H1 (cell line): ENCODE measurements at regions not wholly inside any gene's neighbourhood (a gene's known extent, or its start where the extent isn't known, plus 50 kb on each side); places are given as distances from the start of the nearest gene placed in this dataset.
A peak's percentile ranks its signal among the peaks of the same experiment; 100 is the strongest.

Experiments used
- CTCF ChIA-PET: fragments of 300-600 bp; sonication (Branson Sonifier 250); formaldehyde crosslinking; loops from one replicate; lab custom pipeline; 2021; ENCODE audit not compliant: partially characterized antibody; lab: Charles Lee
- POLR2A ChIA-PET: fragments of 300-600 bp; sonication (Branson Sonifier 250); formaldehyde crosslinking; loops from one replicate; lab custom pipeline; 2021; ENCODE audit warnings: inconsistent platforms; ENCODE audit not compliant: partially characterized antibody; lab: Charles Lee
- DNase-seq, 2 experiments: peaks; one replicate each; pipeline versions ENCODE4 v3.0.0 to v3.0.0-alpha.2; 2010 to 2022; ENCODE audit warnings: low spot score in 2 of 2, low read depth in 1 of 2, mixed read lengths in 1 of 2
- FAIRE-seq: peaks from 2 replicates; lab custom pipeline; 2011; peaks lifted over from hg19 to GRCh38; lab: Jason Lieb, UNC
- H2AFZ ChIP-seq: 2 replicates; pipeline ENCODE4 v1.8.1; 2012; ENCODE audit warnings: low read length, inconsistent platforms
- H2AK5ac ChIP-seq: 2 replicates; pipeline ENCODE4 v1.6.1; 2013; ENCODE audit warnings: low read depth, low read length
- H2BK120ac ChIP-seq: replicated peaks from 2 replicates; pipeline ENCODE3; 2013; ENCODE audit warnings: low read depth, low read length, inconsistent platforms
- H2BK12ac ChIP-seq: 2 replicates; pipeline ENCODE4 v1.6.1; 2013; ENCODE audit warnings: low read depth, low read length
- H2BK15ac ChIP-seq: 2 replicates; pipeline ENCODE4 v1.6.1; 2013; ENCODE audit warnings: low read length
- H2BK20ac ChIP-seq: 2 replicates; pipeline ENCODE4 v1.6.1; 2013; ENCODE audit warnings: low read length
- H2BK5ac ChIP-seq: 2 replicates; pipeline ENCODE4 v1.6.1; 2013; ENCODE audit warnings: low read depth, low read length
- H3K14ac ChIP-seq: 2 replicates; pipeline ENCODE4 v1.6.1; 2013; ENCODE audit warnings: inconsistent platforms; ENCODE audit not compliant: insufficient read length
- H3K18ac ChIP-seq: 2 replicates; pipeline ENCODE4 v1.6.1; 2013; ENCODE audit warnings: low read length; ENCODE audit errors: extremely low read depth
- H3K23ac ChIP-seq: 2 replicates; pipeline ENCODE4 v1.6.1; 2013; ENCODE audit warnings: inconsistent platforms; ENCODE audit not compliant: insufficient read length
- H3K23me2 ChIP-seq: 2 replicates; pipeline ENCODE4 v1.6.1; 2013; ENCODE audit warnings: low read depth, low read length
- H3K27ac ChIP-seq: 2 replicates; pipeline ENCODE4 v1.6.1; 2011; ENCODE audit warnings: low read depth, low read length, inconsistent platforms
- H3K27me3 ChIP-seq, 4 experiments: replicated peaks in 1 of 4; 1 replicate in 1 of 4; 2 replicates in 3 of 4; pipeline versions ENCODE4 v1.6.1 to v1.8.1; 2011 to 2013; ENCODE audit warnings: low read length in 3 of 4, mild to moderate bottlenecking in 3 of 4, inconsistent platforms in 2 of 4, mixed read lengths in 2 of 4, moderate library complexity in 1 of 4; ENCODE audit not compliant: control insufficient read depth in 3 of 4, insufficient read depth in 3 of 4; ENCODE audit errors: extremely low read depth in 1 of 4
- H3K36me3 ChIP-seq, 4 experiments: 2 replicates each; pipeline versions ENCODE4 v1.6.1 to v1.8.1; 2011 to 2013; ENCODE audit warnings: mild to moderate bottlenecking in 4 of 4, low read length in 3 of 4, moderate library complexity in 2 of 4, control low read depth in 1 of 4, inconsistent platforms in 1 of 4; ENCODE audit not compliant: insufficient read depth in 4 of 4, control insufficient read depth in 2 of 4
- H3K4ac ChIP-seq: replicated peaks from 2 replicates; pipeline ENCODE3; 2013; ENCODE audit warnings: low read length, low read depth, mixed read lengths, inconsistent platforms; ENCODE audit not compliant: insufficient read length
- H3K4me1 ChIP-seq, 4 experiments: replicated peaks in 1 of 4; 1 replicate in 1 of 4; 2 replicates in 3 of 4; pipeline versions ENCODE4 v1.6.1 to v1.8.1; 2011 to 2013; ENCODE audit warnings: low read length in 3 of 4, inconsistent platforms in 2 of 4, mixed read lengths in 1 of 4; ENCODE audit not compliant: insufficient read depth in 4 of 4, control insufficient read depth in 3 of 4
- H3K4me2 ChIP-seq, 2 experiments: 2 replicates each; pipeline versions ENCODE4 v1.6.1 to v1.8.1; 2011 to 2013; ENCODE audit warnings: low read depth in 2 of 2, low read length in 2 of 2, control low read depth in 1 of 2, inconsistent platforms in 1 of 2, mild to moderate bottlenecking in 1 of 2; ENCODE audit not compliant: insufficient read depth in 1 of 2
- H3K4me3 ChIP-seq, 4 experiments: fragments of 200-600, 300-600 bp in 1 of 4; sonication (generic), shearing (Covaris generic), sonication (Bioruptor Twin) in 1 of 4; 2 replicates each; pipeline versions ENCODE4 v1.5.1 to v1.8.1; 2011 to 2016; ENCODE audit warnings: low read length in 4 of 4, low read depth in 3 of 4, control low read depth in 2 of 4, inconsistent platforms in 2 of 4, mild to moderate bottlenecking in 2 of 4, mixed read lengths in 1 of 4, moderate library complexity in 1 of 4; ENCODE audit not compliant: insufficient read depth in 2 of 4; ENCODE audit errors: extremely low read depth in 1 of 4
- H3K56ac ChIP-seq: replicated peaks from 2 replicates; pipeline ENCODE3; 2013; ENCODE audit warnings: low read depth, mild to moderate bottlenecking, mixed read lengths, low read length, inconsistent platforms; ENCODE audit not compliant: insufficient read length
- H3K79me1 ChIP-seq: 2 replicates; pipeline ENCODE4 v1.6.1; 2013; ENCODE audit warnings: low read depth, low read length, control low read depth
- H3K79me2 ChIP-seq, 2 experiments: 2 replicates each; pipeline versions ENCODE4 v1.6.1 to v1.8.1; 2012 to 2013; ENCODE audit warnings: low read length in 2 of 2, mild to moderate bottlenecking in 2 of 2, inconsistent platforms in 1 of 2; ENCODE audit not compliant: insufficient read depth in 2 of 2, control insufficient read depth in 1 of 2
- H3K9ac ChIP-seq, 4 experiments: replicated peaks in 1 of 4; 1 replicate in 1 of 4; 2 replicates in 3 of 4; pipeline versions ENCODE4 v1.6.1 to v1.8.1; 2011 to 2013; ENCODE audit warnings: low read depth in 3 of 4, low read length in 3 of 4, control low read depth in 2 of 4, mild to moderate bottlenecking in 2 of 4, moderate library complexity in 2 of 4, inconsistent platforms in 1 of 4; ENCODE audit errors: extremely low read depth in 1 of 4
- H3K9me3 ChIP-seq, 2 experiments: 2 replicates each; pipeline versions ENCODE4 v1.6.1 to v1.8.1; 2012 to 2013; ENCODE audit warnings: mild to moderate bottlenecking in 2 of 2, moderate library complexity in 2 of 2, control low read depth in 1 of 2, inconsistent platforms in 1 of 2, low read depth in 1 of 2, low read length in 1 of 2, mixed read lengths in 1 of 2; ENCODE audit not compliant: insufficient read depth in 2 of 2
- H4K20me1 ChIP-seq, 2 experiments: replicated peaks in 1 of 2; 2 replicates each; pipeline versions ENCODE3 to v1.8.1; 2011 to 2013; ENCODE audit warnings: inconsistent platforms in 2 of 2, low read length in 2 of 2, mild to moderate bottlenecking in 1 of 2; ENCODE audit not compliant: insufficient read depth in 2 of 2, control insufficient read depth in 1 of 2
- H4K5ac ChIP-seq: 2 replicates; pipeline ENCODE4 v1.6.1; 2013; ENCODE audit warnings: low read length, low read depth, mixed read lengths, inconsistent platforms; ENCODE audit not compliant: insufficient read length
- H4K8ac ChIP-seq: 2 replicates; pipeline ENCODE4 v1.8.0; 2013; ENCODE audit warnings: mild to moderate bottlenecking, moderate library complexity, low read length, inconsistent platforms; ENCODE audit not compliant: insufficient read depth; ENCODE audit errors: extremely low read depth
- H4K91ac ChIP-seq: replicated peaks from 2 replicates; pipeline ENCODE3; 2013; ENCODE audit warnings: low read length, mixed read lengths, inconsistent platforms; ENCODE audit not compliant: insufficient read length
- CEBPB ChIP-seq: IDR thresholded peaks from 2 replicates; pipeline ENCODE4 v1.6.1; 2012; ENCODE audit warnings: low read depth, low read length
- FOSL1 ChIP-seq: IDR thresholded peaks from 2 replicates; pipeline ENCODE4 v1.6.1; 2011; ENCODE audit warnings: mild to moderate bottlenecking, low read depth, low read length, moderate library complexity; ENCODE audit not compliant: insufficient read depth
- GTF2F1 ChIP-seq: IDR thresholded peaks from 2 replicates; pipeline ENCODE4 v1.6.1; 2012; ENCODE audit warnings: low read depth, low read length, improper control_type of control experiment, borderline replicate concordance
- KDM1A ChIP-seq: fragments of 200-600, 300-600 bp; sonication (generic); IDR thresholded peaks from 2 replicates; pipeline ENCODE4 v1.7.1; 2016; ENCODE audit warnings: mild to moderate bottlenecking, low read length, borderline replicate concordance
- POU5F1 ChIP-seq: IDR thresholded peaks from 2 replicates; pipeline ENCODE4 v1.6.1; 2011; ENCODE audit warnings: low read depth, mild to moderate bottlenecking, low read length, moderate library complexity
- RAD21 ChIP-seq, 2 experiments: IDR thresholded peaks in 1 of 2; conservative IDR thresholded peaks in 1 of 2; 2 replicates each; pipeline ENCODE4 v1.6.1; 2011; ENCODE audit warnings: low read depth in 2 of 2, low read length in 2 of 2, improper control_type of control experiment in 1 of 2, inconsistent platforms in 1 of 2, mild to moderate bottlenecking in 1 of 2, moderate library complexity in 1 of 2
- SUZ12 ChIP-seq: fragments of 200-600 bp; sonication (generic); IDR thresholded peaks from 2 replicates; pipeline ENCODE4 v1.6.1; 2012; ENCODE audit warnings: mild to moderate bottlenecking, inconsistent platforms, low read length, moderate library complexity, mixed read lengths
- WGBS, 2 experiments: shearing (Covaris generic) in 1 of 2; methylation state at CpG; one replicate each; pipeline versions ENCODE4 v1.1.6 to v1.1.7; 2013 to 2015; ENCODE audit warnings: low lambda C conversion rate in 2 of 2, mixed read lengths in 2 of 2, inconsistent platforms in 1 of 2, low coverage in 1 of 2, missing lambda C conversion rate in 1 of 2; ENCODE audit not compliant: insufficient replicate concordance in 2 of 2, insufficient coverage in 1 of 2, insufficient read length in 1 of 2; ENCODE audit errors: extremely low coverage in 1 of 2, missing lambda C conversion rate in 1 of 2; 5-methylcytosine and 5-hydroxymethylcytosine counted together
- TF ChIP-seq, protein P1 (sequence below): IDR thresholded peaks from 2 replicates; pipeline ENCODE4 v1.6.1; 2012; ENCODE audit warnings: inconsistent platforms
- TF ChIP-seq, protein P2 (sequence below), 3 experiments: IDR thresholded peaks; 1 replicate in 2 of 3; 2 replicates in 1 of 3; pipeline versions ENCODE4 v1.5.1 to v1.6.1; 2011; ENCODE audit warnings: low read length in 3 of 3, mild to moderate bottlenecking in 3 of 3, inconsistent platforms in 2 of 3, low read depth in 1 of 3, moderate library complexity in 1 of 3; ENCODE audit not compliant: insufficient read depth in 1 of 3; ENCODE audit errors: control extremely low read depth in 1 of 3

DNA sequence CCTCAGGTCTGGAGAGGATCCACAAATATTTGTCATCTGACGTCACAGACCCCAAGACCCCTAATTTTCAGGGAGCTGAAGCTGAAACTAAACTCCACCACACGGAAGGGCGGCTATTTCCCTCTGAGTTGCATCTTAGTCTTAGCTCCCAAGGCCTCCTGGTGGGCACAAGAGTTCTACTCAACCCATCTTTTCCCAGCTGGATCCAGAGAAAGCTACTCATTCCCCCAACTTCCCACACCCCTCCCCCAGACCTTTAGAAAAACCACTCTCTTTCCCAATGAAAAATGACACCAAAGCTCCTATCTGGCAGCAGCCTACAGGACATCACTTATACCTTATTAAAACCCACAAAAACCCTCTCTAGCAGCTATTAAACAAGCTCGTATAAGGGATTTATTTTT, 67.1 kb upstream of the SLC1A1 start:
- Histone ChIP-seq H2AK5ac (no peak overlapping the region), H4K91ac (no peak overlapping the region), H3K27ac (no peak overlapping the region), H3K18ac (no peak overlapping the region), H2BK15ac (no peak overlapping the region), H2BK12ac (no peak overlapping the region), H3K9me3 (no peaks in the 10 kb centered on the region), H3K4ac (no peak overlapping the region), H3K56ac (no peak overlapping the region), H3K4me3 (no peak overlapping the region), H3K36me3 (no peaks in the 10 kb centered on the region), H2AFZ (no peak overlapping the region), H3K4me1 (peaks cover 0 to 3% (median 1%) of the 10 kb centered on the region in 4 experiments; a peak in 3 of 7 replicates), H2BK20ac (no peak overlapping the region), H2BK5ac (no peak overlapping the region), H2BK120ac (no peak overlapping the region), H3K4me2 (no peak overlapping the region), H3K23ac (no peak overlapping the region), H3K23me2 (no peaks in the 10 kb centered on the region), H4K8ac (no peak overlapping the region), H4K20me1 (no peaks in the 10 kb centered on the region), H3K27me3 (no peaks in the 10 kb centered on the region), H3K9ac (no peak overlapping the region), H3K79me1 (no peaks in the 10 kb centered on the region), H3K14ac (no peak overlapping the region), H3K79me2 (no peaks in the 10 kb centered on the region), H4K5ac (no peak overlapping the region)
- ChIA-PET POLR2A (no interaction called here), CTCF (interaction anchor here (0.6 to 1.8 kb wide), 5 partner anchors 10 to 125 kb away, joined by 3 to 8 read pairs (median 3); no protein-coding TSS in a partner anchor)
- TF ChIP-seq FOSL1 (no peak), GTF2F1 (no peak), RAD21 (IDR thresholded peaks at IDR 0.05 in 1 of 2, conservative IDR thresholded peaks at IDR 0.05 in 1 of 2; ENCODE audit: low read depth in 2 of 2, low read length in 2 of 2) (peak in 1 of 2 experiments; percentile 34; a peak in 2 of 4 replicates), POU5F1 (no peak), CEBPB (no peak), KDM1A (no peak), SUZ12 (no peak)
- TF ChIP-seq, protein P1, sequence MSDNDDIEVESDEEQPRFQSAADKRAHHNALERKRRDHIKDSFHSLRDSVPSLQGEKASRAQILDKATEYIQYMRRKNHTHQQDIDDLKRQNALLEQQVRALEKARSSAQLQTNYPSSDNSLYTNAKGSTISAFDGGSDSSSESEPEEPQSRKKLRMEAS, result no peak
- TF ChIP-seq, protein P2, sequence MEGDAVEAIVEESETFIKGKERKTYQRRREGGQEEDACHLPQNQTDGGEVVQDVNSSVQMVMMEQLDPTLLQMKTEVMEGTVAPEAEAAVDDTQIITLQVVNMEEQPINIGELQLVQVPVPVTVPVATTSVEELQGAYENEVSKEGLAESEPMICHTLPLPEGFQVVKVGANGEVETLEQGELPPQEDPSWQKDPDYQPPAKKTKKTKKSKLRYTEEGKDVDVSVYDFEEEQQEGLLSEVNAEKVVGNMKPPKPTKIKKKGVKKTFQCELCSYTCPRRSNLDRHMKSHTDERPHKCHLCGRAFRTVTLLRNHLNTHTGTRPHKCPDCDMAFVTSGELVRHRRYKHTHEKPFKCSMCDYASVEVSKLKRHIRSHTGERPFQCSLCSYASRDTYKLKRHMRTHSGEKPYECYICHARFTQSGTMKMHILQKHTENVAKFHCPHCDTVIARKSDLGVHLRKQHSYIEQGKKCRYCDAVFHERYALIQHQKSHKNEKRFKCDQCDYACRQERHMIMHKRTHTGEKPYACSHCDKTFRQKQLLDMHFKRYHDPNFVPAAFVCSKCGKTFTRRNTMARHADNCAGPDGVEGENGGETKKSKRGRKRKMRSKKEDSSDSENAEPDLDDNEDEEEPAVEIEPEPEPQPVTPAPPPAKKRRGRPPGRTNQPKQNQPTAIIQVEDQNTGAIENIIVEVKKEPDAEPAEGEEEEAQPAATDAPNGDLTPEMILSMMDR (IDR thresholded peaks at IDR 0.05; ENCODE audit: control extremely low read depth in 1 of 3, insufficient read depth in 1 of 3, low read depth in 1 of 3, low read length in 3 of 3), result 0 out of 4 replicates have a peak, but pooled peaks of 1 of the 3 experiments have one; percentile 17
- no peak for FAIRE-seq
- 61% methylated on average over 4 of the region's 4 CpGs; no CpG with 5 or more reads in 1 of the 2 experiments for WGBS, 2 experiments
- DNase-seq, result peak in 1 of 2 experiments; percentile 51
